Ovary (tissue), 7 donors: ENCODE measurements at regions not wholly inside any gene's neighbourhood (a gene's known extent, or its start where the extent isn't known, plus 50 kb on each side); places are given as distances from the start of the nearest gene placed in this dataset.
"Not testable (repeated sequence)": the region's sequence is repeated elsewhere in the genome, so short reads cannot be mapped to it uniquely, and the experiment has no call there.

Experiments
- DNase-seq, 5 donors: peaks; one replicate each; pipeline ENCODE4 v3.0.0-alpha.2; 2019 to 2020
- H3K27ac ChIP-seq, 2 donors: fragments of 200-600 bp; one replicate each; pipeline versions ENCODE4 v1.5.1 to v1.8.0; 2019 to 2022
- H3K27me3 ChIP-seq: fragments of 200-600 bp; one replicate; pipeline ENCODE4 v1.8.0; 2022
- H3K36me3 ChIP-seq: fragments of 200-600 bp; sonication (generic); one replicate; pipeline ENCODE4 v1.5.1; 2019
- H3K4me1 ChIP-seq: one replicate; pipeline ENCODE4 v1.8.1; 2013; ENCODE audit warnings: mild to moderate bottlenecking, moderate library complexity; ENCODE audit not compliant: insufficient read depth
- H3K4me3 ChIP-seq: fragments of 200-600 bp; sonication (generic); one replicate; pipeline ENCODE4 v1.5.1; 2017
- H3K9me3 ChIP-seq, 2 donors: fragments of 200-600 bp in 1 of 2; sonication (generic) in 1 of 2; one replicate each; pipeline versions ENCODE4 v1.5.1 to v1.8.1; 2013 to 2019; ENCODE audit warnings: mild to moderate bottlenecking in 1 of 2, moderate library complexity in 1 of 2
- EP300 ChIP-seq: sonication (generic); formaldehyde crosslinking; IDR thresholded peaks from one replicate; pipeline ENCODE4 v1.6.1; 2017; ENCODE audit warnings: antibody characterized with exemption
- POLR2A ChIP-seq: fragments of 450-650 bp; IDR thresholded peaks from one replicate; pipeline ENCODE4 v1.6.1; 2017; ENCODE audit warnings: antibody characterized with exemption, mild to moderate bottlenecking, moderate library complexity
- WGBS, 3 donors: extraction: QIAGEN DNeasy Blood & Tissue Kit in 1 of 3; methylation state at CpG; one replicate each; pipeline versions ENCODE4 v1.1.5 to v1.1.7; 2013 to 2017; 5-methylcytosine and 5-hydroxymethylcytosine counted together
- intact Hi-C, 4 donors: fragments of 100-400 bp; cut with DNase I; formaldehyde crosslinking; loops; one replicate each; pipeline versions ENCODE4 v1.11.0 to v1.15.1; 2022 to 2023
- TF ChIP-seq, protein P1 (sequence below), 3 donors: fragments of 450-650 bp in 2 of 3; fragments of 200-600 bp in 1 of 3; IDR thresholded peaks; one replicate each; pipeline versions ENCODE4 v1.5.1 to v1.8.0; 2016 to 2022; ENCODE audit warnings: antibody characterized with exemption in 3 of 3, mild to moderate bottlenecking in 1 of 3
- donor health status: DM: no; HTN: no; CAD: no; lungs with moderate emphysema.
- donor health status: DM: no; HTN: no; CAD: no.
- donor health status: Bipolar disorder and iron deficiency.
- donor health status: DM: no; HTN: no; CAD: no.
- donor health status: DM: yes; HTN: yes; CAD: no.

DNA sequence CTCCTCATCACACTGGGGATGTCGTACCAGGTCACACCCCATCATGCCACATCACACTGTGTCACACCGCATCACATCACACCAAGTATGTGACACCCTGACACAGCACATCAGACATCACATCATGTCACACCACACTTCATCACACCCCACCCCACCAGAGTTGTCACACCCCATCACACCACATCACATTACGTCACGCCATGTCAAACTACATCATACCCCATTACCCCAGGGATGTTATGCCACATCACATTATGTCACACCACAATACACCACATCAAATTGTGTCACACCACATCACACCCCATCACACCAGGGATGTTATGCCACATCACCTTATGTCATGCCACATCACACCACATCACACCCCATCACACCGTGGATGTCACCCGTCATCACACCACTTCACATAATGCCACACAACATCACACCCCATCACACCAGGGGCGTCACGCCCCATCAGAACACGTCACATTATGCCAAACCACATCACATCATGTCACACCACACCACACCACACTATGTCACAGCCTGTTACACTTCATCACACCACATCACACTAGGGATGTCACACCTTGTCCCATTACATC is 133.6 kb downstream of the TMEM121 start:
- 92 to 94% (median 94%) methylated on average over 9 of the region's 9 CpGs for WGBS, 3 donors
- Histone ChIP-seq H3K9me3 (no peaks in the 10 kb centered on the region), H3K27me3 (no peaks in the 10 kb centered on the region), H3K4me1 (peaks cover 3% of the 10 kb centered on the region), H3K27ac (no peak overlapping the region), H3K36me3 (no peaks in the 10 kb centered on the region), H3K4me3 (no peak overlapping the region)
- intact Hi-C loops, result no loop called here
- TF ChIP-seq EP300 (no peak), POLR2A (no peak)
- TF ChIP-seq, protein P1, sequence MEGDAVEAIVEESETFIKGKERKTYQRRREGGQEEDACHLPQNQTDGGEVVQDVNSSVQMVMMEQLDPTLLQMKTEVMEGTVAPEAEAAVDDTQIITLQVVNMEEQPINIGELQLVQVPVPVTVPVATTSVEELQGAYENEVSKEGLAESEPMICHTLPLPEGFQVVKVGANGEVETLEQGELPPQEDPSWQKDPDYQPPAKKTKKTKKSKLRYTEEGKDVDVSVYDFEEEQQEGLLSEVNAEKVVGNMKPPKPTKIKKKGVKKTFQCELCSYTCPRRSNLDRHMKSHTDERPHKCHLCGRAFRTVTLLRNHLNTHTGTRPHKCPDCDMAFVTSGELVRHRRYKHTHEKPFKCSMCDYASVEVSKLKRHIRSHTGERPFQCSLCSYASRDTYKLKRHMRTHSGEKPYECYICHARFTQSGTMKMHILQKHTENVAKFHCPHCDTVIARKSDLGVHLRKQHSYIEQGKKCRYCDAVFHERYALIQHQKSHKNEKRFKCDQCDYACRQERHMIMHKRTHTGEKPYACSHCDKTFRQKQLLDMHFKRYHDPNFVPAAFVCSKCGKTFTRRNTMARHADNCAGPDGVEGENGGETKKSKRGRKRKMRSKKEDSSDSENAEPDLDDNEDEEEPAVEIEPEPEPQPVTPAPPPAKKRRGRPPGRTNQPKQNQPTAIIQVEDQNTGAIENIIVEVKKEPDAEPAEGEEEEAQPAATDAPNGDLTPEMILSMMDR (IDR thresholded peaks at IDR 0.05), result no peak
- no peak for DNase-seq

DNA sequence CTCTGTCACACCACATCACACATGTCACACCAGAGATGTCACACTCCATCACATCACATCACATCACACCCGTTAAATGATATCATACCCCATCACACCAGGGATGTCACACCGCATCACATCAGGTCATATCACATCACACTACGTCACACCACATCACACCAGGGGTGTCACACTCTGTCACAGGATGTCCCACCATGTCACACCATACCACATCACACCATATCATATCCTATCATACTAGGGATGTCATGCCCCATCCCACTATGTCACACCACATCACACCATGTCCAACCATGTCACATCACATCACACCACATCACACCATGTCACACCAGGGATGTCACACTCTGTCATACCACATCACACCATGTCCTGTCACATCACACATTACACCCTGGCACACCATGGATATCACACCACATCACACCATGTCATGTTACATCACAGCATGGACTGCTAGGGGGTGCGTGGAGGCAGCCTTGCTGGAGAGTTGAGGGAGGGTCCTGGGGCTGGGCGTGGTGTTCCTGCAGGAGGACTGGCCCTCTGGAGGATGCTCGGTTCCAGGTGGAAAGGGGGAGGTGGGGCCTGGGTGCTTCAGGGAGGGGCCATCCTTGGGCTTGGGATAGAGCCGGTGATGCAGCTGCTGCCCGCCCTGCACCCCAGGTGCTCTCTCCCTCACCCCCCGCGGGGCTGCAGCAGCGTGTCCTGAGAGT is 134.6 kb downstream of the TMEM121 start:
- WGBS, 3 donors, result 77 to 85% (median 82%) methylated on average over 9 to 11 of the region's 11 CpGs
- no peaks in the 10 kb centered on the region for H3K27me3 ChIP-seq
- no peak for DNase-seq
- no peak overlapping the region for H3K27ac ChIP-seq
- H3K9me3 ChIP-seq, result no peaks in the 10 kb centered on the region
- no peak overlapping the region for H3K4me3 ChIP-seq
- H3K36me3 ChIP-seq, result no peaks in the 10 kb centered on the region
- TF ChIP-seq EP300 (no peak), POLR2A (no peak)
- TF ChIP-seq, protein P1 (IDR thresholded peaks at IDR 0.05), result no peak
- H3K4me1 ChIP-seq, result peaks cover 3% of the 10 kb centered on the region
- intact Hi-C loops, result no loop called here

DNA sequence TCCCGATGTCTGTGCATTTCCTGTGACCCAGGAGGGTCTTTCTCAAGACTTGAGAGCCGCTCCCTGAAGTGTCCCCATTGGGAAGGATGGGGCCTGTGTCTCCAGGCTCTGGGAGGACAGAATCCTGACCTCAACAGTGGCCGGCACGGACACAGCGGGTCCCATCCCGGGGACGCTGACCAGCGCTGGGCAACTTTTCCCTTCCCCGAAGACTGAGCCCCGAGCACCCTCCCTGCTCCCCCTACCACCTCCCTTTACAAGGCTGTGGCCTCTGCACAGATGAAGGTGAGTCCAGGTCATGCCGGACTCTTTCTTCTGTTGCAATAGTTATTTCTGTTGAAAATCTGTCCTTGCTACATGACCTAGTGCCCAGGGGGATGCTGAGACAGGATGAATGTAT is 135.7 kb downstream of the TMEM121 start:
- H3K27ac ChIP-seq, H3K36me3 ChIP-seq, H3K4me3 ChIP-seq, intact Hi-C loops, DNase-seq, H3K9me3 ChIP-seq, H3K4me1 ChIP-seq, H3K27me3 ChIP-seq: not testable (repeated sequence)
- 87 to 88% (median 88%) methylated on average over 11 of the region's 11 CpGs for WGBS, 3 donors

DNA sequence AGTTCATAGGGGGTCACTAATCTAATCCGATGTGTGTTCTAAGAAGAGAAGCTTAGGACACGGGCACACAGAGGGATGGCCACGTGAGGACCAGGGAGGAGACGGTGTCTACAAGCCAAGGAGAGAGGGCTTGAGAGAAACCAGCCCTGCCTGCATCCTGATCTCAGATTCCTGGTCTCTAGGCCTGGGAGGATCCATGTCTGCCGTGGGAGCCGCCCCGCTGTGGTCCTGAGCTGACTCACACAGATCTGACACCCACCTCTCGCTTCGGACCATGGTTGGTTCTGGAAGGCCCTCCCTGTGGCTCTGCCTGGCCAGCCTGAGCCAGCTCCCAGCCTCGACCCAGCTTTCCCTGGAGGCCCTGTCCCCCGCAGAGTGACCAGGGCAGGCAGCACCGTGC is 136.2 kb downstream of the TMEM121 start:
- intact Hi-C loops, H3K27ac ChIP-seq, H3K4me3 ChIP-seq, DNase-seq, H3K27me3 ChIP-seq, H3K9me3 ChIP-seq, H3K36me3 ChIP-seq, H3K4me1 ChIP-seq: not testable (repeated sequence)
- WGBS, 3 donors, result 77 to 80% (median 78%) methylated on average over 7 to 9 of the region's 12 CpGs

DNA sequence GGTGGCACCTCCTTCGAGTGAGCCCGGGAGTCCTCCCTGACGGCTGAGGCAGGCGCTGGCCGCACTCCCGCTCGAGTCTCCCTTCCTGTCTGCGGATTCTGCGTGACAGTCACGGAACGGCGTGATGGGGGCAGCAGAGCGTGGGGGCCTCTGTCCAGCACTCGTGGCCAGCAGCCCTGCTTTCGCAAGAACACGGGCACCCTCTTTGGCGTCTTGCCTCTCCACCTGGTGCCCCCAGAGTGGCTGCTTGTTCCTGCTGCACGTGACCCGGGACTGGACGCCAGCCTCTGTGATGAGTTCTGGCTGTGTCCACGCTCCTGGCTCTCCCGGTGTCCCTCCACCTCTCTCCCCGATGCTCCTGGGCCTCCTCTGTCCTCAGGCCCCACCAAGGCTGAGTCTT is 136.9 kb downstream of the TMEM121 start:
- H3K9me3 ChIP-seq, H3K36me3 ChIP-seq, H3K4me1 ChIP-seq, intact Hi-C loops, H3K4me3 ChIP-seq, DNase-seq, H3K27ac ChIP-seq, H3K27me3 ChIP-seq: not testable (repeated sequence)
- WGBS, 3 donors, result 68 to 82% (median 79%) methylated on average over 13 to 19 of the region's 23 CpGs

DNA sequence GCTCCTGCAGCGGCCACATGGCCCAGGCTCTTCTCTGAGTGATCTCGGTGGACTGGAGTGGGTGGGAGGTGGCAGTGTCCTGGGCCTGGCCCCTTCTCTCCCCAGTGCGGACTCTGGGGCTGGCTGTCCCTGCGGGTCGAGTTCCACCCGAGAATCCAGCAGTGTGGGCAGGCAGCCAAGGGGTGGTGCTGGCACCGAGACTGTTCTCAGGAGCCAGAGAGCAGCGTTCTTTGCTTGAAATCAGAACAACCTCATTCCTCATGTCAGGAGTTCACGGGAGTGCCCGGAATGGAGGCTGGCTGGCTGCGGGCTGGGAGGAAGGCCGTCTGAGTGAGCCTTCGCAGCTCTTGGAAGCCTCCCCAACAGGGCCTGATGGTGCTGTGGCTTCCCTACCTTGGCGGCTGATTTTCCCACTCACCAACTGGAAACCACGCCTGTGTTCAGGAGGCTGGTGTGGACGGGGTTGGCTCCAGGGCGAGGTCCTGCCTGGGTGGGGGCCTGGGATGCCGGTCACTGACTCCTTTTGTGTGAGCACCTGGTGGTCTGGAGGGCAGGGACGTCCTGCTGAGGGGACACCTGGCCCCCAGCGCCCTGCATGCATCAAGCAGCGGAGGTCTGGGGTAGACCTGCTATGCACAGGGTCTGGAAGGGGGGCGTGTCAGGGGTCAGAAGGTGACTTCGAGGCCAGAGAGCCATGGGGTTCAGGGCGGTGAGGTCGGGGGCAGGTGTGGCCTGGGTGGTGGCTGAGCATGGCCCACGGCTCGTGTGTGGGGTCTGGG is 137.6 kb downstream of the TMEM121 start:
- intact Hi-C loops, DNase-seq, H3K27ac ChIP-seq: not testable (repeated sequence)

More for the DNA sequence above, 137.6 kb downstream of the TMEM121 start:
- H3K4me1 ChIP-seq, H3K27me3 ChIP-seq, H3K36me3 ChIP-seq, H3K9me3 ChIP-seq, H3K4me3 ChIP-seq: not testable (repeated sequence)
- 62 to 85% (median 69%) methylated on average over 14 to 25 of the region's 27 CpGs for WGBS, 3 donors
